Ishikawa (cell line): ENCODE measurements at regions not wholly inside any gene's neighbourhood (a gene's known extent, or its start where the extent isn't known, plus 50 kb on each side); places are given as distances from the start of the nearest gene placed in this dataset.

Experiments
- EP300 ChIP-seq: IDR thresholded peaks from 2 replicates; pipeline ENCODE4 v1.6.1; 2012; ENCODE audit warnings: borderline replicate concordance
- RAD21 ChIP-seq: IDR thresholded peaks from 2 replicates; pipeline ENCODE4 v1.6.1; 2012; ENCODE audit warnings: low read depth
- TAF1 ChIP-seq: IDR thresholded peaks from 2 replicates; pipeline ENCODE4 v1.6.1; 2012; ENCODE audit warnings: low read depth, mild to moderate bottlenecking
- USF1 ChIP-seq: IDR thresholded peaks from 2 replicates; pipeline ENCODE4 v1.6.1; 2012
- TF ChIP-seq, protein P1 (sequence below): IDR thresholded peaks from 2 replicates; pipeline ENCODE4 v1.6.1; 2012; ENCODE audit warnings: low read depth, mild to moderate bottlenecking

- TF ChIP-seq, protein P1, sequence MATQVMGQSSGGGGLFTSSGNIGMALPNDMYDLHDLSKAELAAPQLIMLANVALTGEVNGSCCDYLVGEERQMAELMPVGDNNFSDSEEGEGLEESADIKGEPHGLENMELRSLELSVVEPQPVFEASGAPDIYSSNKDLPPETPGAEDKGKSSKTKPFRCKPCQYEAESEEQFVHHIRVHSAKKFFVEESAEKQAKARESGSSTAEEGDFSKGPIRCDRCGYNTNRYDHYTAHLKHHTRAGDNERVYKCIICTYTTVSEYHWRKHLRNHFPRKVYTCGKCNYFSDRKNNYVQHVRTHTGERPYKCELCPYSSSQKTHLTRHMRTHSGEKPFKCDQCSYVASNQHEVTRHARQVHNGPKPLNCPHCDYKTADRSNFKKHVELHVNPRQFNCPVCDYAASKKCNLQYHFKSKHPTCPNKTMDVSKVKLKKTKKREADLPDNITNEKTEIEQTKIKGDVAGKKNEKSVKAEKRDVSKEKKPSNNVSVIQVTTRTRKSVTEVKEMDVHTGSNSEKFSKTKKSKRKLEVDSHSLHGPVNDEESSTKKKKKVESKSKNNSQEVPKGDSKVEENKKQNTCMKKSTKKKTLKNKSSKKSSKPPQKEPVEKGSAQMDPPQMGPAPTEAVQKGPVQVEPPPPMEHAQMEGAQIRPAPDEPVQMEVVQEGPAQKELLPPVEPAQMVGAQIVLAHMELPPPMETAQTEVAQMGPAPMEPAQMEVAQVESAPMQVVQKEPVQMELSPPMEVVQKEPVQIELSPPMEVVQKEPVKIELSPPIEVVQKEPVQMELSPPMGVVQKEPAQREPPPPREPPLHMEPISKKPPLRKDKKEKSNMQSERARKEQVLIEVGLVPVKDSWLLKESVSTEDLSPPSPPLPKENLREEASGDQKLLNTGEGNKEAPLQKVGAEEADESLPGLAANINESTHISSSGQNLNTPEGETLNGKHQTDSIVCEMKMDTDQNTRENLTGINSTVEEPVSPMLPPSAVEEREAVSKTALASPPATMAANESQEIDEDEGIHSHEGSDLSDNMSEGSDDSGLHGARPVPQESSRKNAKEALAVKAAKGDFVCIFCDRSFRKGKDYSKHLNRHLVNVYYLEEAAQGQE: no peak
- TF ChIP-seq TAF1 (no peak), RAD21 (no peak), EP300 (no peak), USF1 (no peak)
Measured at GRCh38 chr11:33514079-33514925, 186.3 kb downstream of the C11orf91 start.
